ENCODE measurements at regions not wholly inside any gene's neighbourhood (a gene's known extent, or its start where the extent isn't known, plus 50 kb on each side); places are given as distances from the start of the nearest gene placed in this dataset.

DNA sequence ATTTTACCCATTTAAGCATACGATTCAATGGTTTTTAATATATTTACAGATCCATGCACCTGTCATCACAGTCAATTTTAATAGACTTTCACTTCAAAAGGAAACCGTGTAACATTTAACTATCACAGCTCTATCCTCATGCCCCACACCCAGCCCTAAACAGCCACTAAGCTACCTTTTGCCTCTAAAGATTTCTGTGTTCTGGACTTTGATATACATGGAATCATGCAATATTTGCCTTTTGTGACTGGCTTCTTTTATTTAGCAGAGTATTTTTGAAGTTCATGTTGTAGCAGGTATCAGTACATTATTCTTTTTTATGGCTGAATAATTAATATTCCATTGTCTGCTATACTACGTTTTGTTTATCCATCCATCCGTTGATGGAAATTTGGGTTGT is 50.3 kb upstream of the STX16 start:
- DNase-seq: no peak

GRCh38 chr20:58599966-58600365 is 51.1 kb upstream of the STX16 start:
- no peak for DNase-seq

- DNase-seq: no peak
Measured at GRCh38 chr20:58598211-58599015, 52.7 kb upstream of the STX16 start.

GRCh38 chr20:58597249-58597891 is 53.7 kb upstream of the STX16 start:
- DNase-seq: no peak

- DNase-seq: no peak
Measured at GRCh38 chr20:58596750-58597248, 54.3 kb upstream of the STX16 start.

DNA sequence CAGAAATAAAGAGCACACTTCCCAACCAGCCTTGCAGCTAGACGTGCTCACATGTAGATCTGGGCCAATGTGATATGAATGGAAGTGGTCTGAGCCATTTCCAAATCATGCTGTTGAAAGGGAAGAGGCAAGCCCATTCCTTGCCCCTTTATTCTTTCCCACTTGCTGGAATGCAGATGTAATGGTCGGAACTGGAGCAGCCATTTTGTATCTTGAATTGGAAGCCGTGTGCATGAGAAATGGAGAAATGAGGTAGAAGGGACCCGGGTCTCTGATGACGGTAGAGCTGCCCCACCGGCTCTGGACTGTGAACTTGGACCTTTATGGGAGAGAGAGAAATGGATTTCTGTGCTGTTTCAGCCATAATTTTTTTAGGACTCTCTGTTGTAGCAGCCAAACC is 54.8 kb upstream of the STX16 start:
- DNase-seq: no peak

DNA sequence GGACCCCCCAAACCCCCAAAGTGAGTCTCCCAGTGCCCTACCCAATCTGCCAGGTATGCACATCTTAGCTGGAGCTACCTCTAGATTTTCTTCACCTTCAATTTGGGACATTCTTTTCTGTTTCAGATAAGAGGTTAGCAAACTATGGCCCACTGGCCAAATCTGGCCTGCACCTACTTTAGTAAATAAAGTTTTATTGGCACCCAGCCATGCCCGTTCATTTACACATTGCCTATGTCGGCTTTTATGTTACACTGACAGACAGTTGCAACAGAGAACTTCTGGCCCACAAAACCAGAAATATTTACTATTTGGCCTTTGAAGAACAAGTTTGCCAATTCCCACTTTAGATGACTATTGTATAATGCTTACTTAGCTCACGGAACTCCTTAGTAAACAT is 55.9 kb upstream of the STX16 start:
- DNase-seq: no peak

DNA sequence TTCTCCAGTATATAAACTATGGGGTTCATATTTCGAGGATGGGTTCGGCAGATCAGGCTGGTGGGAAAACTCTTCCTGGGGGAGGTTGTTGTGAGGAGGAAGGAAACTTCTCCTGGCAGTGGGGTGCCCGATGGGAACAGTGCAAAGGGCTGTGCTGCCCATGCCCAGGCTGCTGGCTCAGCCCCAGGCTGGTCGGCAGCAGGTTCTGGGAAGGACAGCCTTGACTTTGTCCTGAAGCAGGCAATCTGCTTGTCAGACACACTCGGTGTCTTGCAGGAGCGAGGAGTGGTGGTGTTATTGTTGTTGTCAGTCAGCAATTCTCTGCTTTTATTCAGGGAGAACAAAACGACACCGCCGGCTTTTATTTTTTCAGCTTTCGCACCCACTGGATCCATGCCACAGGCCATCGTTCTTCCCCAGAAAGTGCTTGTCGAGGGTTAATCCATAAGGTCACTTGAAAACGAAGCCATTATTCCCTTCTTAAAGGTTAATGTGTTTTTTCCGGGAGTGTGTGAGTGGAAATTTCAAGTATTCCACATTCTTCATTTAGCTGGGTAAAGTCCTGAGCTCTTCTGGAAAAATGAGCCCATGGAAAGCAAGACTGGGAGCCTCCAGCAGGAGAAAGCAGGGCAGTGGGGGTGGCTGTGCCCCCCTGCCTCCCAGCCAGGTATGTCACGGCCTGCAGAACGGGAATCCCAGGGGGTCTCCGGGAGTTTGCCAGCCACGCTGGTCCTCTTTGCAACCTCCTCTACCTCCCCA is 57.0 kb upstream of the STX16 start:
- peak; percentile 28 for DNase-seq

GRCh38 chr20:58592076-58592695 is 58.9 kb upstream of the STX16 start:
- no peak for DNase-seq

- no peak for DNase-seq
Measured at GRCh38 chr20:58590679-58591473, 60.2 kb upstream of the STX16 start.

- DNase-seq: no peak
Measured at GRCh38 chr20:58587467-58587866, 63.6 kb upstream of the STX16 start.

DNA sequence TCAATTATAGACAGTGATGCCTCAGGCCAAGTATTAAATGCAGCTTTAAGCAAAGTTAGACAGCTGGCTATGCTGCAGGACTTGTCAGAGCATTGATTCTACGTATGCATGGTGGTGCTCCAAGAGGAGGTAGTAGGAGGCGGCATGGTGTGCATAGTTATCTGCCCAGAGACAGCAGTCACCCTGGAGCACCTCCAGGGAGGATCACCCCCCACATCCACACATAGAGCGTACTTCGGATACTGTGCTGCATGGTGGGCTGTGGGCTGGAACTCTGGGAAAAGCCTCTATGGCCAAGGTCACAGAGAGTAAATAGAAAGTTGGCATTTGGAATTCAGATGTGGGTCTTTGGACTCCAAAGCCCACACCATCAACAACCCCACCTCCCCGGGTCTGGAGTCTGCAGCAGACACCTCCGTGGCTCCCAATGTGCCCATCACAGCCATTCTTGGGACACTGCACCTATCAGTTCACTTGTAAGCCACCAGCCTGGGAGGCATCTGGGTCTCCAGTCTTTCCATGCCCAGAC is 64.5 kb upstream of the STX16 start:
- DNase-seq: no peak

GRCh38 chr20:58585753-58586540 is 65.1 kb upstream of the STX16 start:
- DNase-seq: no peak

- DNase-seq: peak; percentile 10
Measured at GRCh38 chr20:58584881-58585752, 66.0 kb upstream of the STX16 start.

GRCh38 chr20:58584051-58584824 is 66.8 kb upstream of the STX16 start:
- no peak for DNase-seq

- DNase-seq: no peak
Measured at GRCh38 chr20:58583586-58583985, 67.5 kb upstream of the STX16 start.

- no peak for DNase-seq
Measured at GRCh38 chr20:58583176-58583575, 67.9 kb upstream of the STX16 start.

- no peak for DNase-seq
Measured at GRCh38 chr20:58580474-58580835, 65.3 kb upstream of the APCDD1L start.

DNA sequence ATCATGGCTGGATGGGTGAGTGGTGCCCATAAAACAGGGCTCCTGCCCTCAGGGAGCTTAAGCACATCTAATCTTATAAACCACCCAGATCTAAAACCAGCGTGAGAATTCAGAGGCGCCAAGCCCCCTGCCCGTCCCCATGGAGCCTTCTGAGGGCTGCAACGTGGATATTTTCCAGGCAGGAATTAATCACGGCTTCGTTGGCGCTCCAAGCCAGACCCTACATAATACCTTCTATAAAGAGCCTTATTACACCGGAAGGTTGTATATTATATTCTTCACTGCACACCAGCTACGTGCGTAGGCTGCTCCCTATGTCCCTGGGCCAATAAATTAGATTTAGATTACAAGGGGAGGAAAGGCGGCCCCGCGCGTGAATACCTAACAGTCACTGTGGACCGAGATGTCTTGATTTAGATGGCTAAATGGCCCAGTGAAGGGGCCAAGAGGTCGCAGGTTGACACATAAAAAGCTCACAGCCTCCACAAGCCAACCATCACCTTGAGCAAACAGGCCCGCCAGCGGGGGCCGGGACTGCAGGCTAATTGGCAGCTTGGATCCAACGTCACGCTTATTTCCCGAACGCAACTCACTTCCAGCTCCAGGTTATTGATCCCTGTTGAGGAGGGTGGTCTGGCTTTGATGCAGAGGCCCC is 64.7 kb upstream of the APCDD1L start:
- no peak for DNase-seq
